ENCODE measurements at regions not wholly inside any gene's neighbourhood (a gene's known extent, or its start where the extent isn't known, plus 50 kb on each side); places are given as distances from the start of the nearest gene placed in this dataset.

DNA sequence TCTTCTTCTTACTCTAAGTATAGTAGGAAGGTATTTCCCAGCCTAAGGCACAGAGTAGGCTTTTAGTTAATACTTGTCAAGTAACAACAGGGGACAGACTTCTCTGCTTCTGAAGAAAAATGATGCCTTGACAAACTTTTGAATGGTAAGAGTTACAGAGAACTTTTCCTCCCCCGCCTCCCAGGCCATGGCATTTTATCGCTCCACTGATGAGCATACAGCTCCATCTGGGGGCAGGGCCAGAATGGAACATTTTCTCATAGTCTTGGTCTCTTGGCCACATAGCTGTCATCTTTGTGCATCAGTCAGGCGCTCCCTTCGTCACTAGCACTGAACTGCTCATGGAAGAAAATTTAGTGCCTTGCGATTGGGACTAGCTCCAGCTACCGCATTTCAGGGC, 1066.8 kb upstream of the CITED2 start:
- TF ChIP-seq, protein P1, sequence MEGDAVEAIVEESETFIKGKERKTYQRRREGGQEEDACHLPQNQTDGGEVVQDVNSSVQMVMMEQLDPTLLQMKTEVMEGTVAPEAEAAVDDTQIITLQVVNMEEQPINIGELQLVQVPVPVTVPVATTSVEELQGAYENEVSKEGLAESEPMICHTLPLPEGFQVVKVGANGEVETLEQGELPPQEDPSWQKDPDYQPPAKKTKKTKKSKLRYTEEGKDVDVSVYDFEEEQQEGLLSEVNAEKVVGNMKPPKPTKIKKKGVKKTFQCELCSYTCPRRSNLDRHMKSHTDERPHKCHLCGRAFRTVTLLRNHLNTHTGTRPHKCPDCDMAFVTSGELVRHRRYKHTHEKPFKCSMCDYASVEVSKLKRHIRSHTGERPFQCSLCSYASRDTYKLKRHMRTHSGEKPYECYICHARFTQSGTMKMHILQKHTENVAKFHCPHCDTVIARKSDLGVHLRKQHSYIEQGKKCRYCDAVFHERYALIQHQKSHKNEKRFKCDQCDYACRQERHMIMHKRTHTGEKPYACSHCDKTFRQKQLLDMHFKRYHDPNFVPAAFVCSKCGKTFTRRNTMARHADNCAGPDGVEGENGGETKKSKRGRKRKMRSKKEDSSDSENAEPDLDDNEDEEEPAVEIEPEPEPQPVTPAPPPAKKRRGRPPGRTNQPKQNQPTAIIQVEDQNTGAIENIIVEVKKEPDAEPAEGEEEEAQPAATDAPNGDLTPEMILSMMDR (IDR thresholded peaks at IDR 0.05; ENCODE audit: control extremely low read depth, extremely low read depth, low read depth, missing control alignments), result peak; percentile 32
- ChIA-PET CTCF (interaction anchor here (1.1 to 1.2 kb wide), 3 partner anchors 18 to 1077 kb away, joined by 3 to 6 read pairs (median 3); no protein-coding TSS in a partner anchor), POLR2A (no interaction called here)
- no peak for DNase-seq (ENCODE audit: extremely low spot score)

DNA sequence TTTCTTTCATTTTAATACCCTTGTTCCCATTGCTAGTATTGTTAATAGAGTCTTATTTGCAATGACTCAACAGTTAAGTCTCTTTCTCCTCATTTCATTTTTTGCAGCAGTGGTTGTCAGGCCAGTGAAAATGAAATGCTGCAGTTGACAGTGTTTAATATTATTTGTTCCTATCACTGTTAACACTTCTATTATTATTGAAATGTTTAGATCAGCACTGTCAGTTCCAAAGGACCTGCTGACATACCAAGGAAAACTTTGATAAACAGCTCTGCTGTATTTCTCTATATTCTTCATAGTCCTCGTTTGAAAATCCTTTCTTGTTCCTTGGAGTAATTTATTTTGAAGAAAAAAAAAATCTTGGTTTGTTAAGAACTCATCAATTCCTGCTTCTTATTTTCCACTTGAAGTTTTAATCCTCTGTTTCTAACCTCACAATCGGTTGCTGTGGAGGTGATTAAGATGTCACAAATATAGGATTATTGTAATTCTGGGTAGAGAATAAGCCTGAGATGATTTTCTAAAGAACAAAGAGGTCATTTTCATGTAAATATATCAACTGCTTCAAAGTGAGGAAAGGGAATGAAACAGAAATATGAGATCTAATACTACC, 1065.9 kb upstream of the CITED2 start:
- CTCF ChIA-PET, result no interaction called here

DNA sequence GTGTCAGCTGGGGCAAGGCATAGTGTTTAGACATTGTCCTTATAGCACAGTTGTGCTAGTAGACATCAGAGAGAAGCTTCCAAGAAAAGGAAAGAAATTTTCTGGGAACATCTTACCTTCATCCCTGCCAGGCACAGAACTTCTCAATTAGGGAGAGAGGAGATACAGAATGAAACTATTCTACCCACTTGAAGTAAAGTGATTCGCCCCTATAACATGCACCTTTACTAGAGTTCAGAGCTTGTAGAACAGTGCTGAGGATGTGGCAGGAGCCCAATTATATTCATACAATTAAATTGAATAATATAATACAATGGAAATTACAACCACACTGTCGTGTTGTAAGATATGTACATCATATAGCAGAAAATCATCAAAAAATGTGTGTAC, 1063.9 kb upstream of the CITED2 start:
- no peak for DNase-seq (ENCODE audit: extremely low spot score)
- TF ChIP-seq, protein P1 (IDR thresholded peaks at IDR 0.05; ENCODE audit: control extremely low read depth, extremely low read depth, low read depth, missing control alignments), result no peak
- POLR2A ChIA-PET, result no interaction called here
- CTCF ChIA-PET, result no interaction called here

More for the DNA sequence above, 1065.9 kb upstream of the CITED2 start:
- TF ChIP-seq, protein P1 (IDR thresholded peaks at IDR 0.05; ENCODE audit: control extremely low read depth, extremely low read depth, low read depth, missing control alignments), result no peak
- DNase-seq (ENCODE audit: extremely low spot score), result no peak
- POLR2A ChIA-PET, result no interaction called here

DNA sequence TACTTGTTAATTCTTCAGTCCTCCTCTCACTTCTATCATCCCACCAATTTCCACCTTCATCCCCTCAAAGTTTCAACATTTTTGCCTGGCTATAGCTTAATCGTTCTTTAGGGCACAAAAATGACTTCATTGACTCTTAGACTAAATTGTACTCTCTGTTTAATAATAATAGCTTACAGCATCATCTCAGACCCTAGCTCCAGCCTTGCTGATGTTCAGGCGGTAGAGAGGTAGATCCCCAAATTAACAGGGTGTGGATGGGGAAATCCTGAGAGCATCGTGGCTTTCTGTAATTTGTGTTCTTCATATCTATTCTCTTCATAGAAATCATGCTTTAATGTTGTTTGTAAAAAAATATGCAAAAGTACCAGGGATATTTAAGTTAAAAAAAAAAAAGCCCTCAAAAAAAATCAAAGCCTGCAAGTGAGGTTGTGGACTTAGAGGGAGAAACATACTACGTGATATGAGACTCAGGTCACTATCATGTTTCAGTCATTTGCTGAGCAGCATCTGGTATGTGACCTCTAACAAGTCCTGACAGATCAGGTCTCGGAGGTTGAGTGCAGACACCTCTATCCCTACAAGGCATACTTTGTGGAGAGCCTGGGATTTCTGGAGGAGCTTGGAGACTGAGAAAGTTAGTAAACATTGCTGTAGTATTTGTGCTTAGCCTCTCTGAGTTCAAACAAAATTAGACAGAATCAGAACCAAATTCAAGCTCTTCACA, 1063.3 kb upstream of the CITED2 start:
- CTCF ChIA-PET, result no interaction called here

DNA sequence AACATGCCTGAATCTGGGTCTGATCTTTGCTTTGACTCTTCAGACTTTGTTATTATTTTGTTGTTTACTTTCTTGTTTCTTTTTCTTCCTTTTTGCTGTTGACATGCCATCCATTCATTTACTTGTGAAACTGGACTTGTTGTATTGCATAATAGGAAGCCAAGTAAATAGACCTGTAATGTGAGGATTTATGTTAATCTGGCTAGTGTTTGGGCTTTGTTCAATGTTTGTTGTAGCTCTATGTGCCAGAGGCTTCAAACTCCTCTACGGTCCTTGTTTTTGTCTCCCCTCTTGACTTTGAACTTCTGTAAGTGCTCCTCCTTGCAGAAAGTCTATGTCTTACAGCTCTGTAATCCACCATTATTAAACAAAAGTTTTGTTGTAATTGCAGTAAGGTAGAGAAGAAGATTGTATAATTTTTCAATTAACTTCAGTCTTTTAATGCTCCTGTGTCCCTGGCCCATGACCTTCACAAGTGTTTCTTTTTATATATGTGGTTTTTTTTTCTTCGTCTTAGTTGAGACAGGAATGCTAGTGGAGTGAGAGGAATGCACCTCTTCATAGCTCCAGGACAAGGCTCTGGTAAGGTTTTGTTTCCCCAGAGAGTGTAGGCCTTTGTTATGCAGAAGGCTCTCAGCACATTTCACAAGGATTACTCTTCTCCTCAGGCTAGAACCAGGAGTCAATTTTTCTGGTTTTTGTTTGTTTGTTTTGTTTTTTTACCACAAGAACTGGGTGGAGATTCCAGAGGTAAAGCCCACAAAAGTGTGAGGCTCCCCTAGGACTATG, 1061.8 kb upstream of the CITED2 start:
- TF ChIP-seq, protein P1 (IDR thresholded peaks at IDR 0.05; ENCODE audit: control extremely low read depth, extremely low read depth, low read depth, missing control alignments), result no peak
- DNase-seq (ENCODE audit: extremely low spot score), result no peak
- CTCF ChIA-PET, result no interaction called here
- POLR2A ChIA-PET, result interaction anchor here (0.7 kb wide), 1 partner anchor 447 kb away, joined by 4 read pairs; no protein-coding TSS in a partner anchor

More for the DNA sequence above, 1063.3 kb upstream of the CITED2 start:
- no peak for DNase-seq (ENCODE audit: extremely low spot score)
- POLR2A ChIA-PET, result no interaction called here
- TF ChIP-seq, protein P1 (IDR thresholded peaks at IDR 0.05; ENCODE audit: control extremely low read depth, extremely low read depth, low read depth, missing control alignments), result no peak

DNA sequence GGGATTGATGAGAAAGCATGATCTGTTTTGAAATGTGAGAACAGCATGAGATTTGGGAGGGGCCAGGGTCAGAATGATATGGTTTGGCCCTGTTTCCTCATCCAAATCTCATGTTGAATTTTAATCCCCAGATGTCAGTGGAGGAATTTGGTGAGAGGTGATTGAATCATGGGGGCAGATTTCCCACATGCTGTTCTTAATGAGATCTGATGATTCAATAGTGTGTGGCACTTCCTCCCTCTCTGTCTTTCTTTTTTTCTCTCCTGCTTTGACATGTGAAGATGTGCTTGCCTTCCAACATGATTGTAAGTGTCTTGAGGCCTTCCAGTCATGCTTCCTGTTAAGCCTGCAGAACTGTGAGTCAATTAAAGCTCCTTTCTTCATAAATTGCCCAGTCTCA, 1060.3 kb upstream of the CITED2 start:
- DNase-seq (ENCODE audit: extremely low spot score), result no peak
- ChIA-PET CTCF (no interaction called here), POLR2A (no interaction called here)
- TF ChIP-seq, protein P1 (IDR thresholded peaks at IDR 0.05; ENCODE audit: control extremely low read depth, extremely low read depth, low read depth, missing control alignments), result no peak
